ENCODE measurements at regions not wholly inside any gene's neighbourhood (a gene's known extent, or its start where the extent isn't known, plus 50 kb on each side); places are given as distances from the start of the nearest gene placed in this dataset.

GRCh38 chr2:236765478-236765877 is 195.9 kb downstream of the ACKR3 start:
- no peak for TF ChIP-seq CTCF (IDR thresholded peaks at IDR 0.05; ENCODE audit: low read depth, low read length, missing control alignments)
- H3K4me3 ChIP-seq (ENCODE audit: low read depth, low read length): no peak overlapping the region
- DNase-seq (ENCODE audit: low read depth): no peak

GRCh38 chr2:236766850-236767249 is 197.2 kb downstream of the ACKR3 start:
- H3K4me3 ChIP-seq (ENCODE audit: low read depth, low read length): no peak overlapping the region
- no peak for DNase-seq (ENCODE audit: low read depth)
- no peak for TF ChIP-seq CTCF (IDR thresholded peaks at IDR 0.05; ENCODE audit: low read depth, low read length, missing control alignments)

GRCh38 chr2:236767941-236768340 is 198.3 kb downstream of the ACKR3 start:
- no peak overlapping the region for H3K4me3 ChIP-seq (ENCODE audit: low read depth, low read length)
- DNase-seq (ENCODE audit: low read depth): no peak
- TF ChIP-seq CTCF (IDR thresholded peaks at IDR 0.05; ENCODE audit: low read depth, low read length, missing control alignments): no peak

GRCh38 chr2:236768393-236769140 is 198.9 kb downstream of the ACKR3 start:
- TF ChIP-seq CTCF (IDR thresholded peaks at IDR 0.05; ENCODE audit: low read depth, low read length, missing control alignments): no peak
- DNase-seq (ENCODE audit: low read depth): no peak
- no peak overlapping the region for H3K4me3 ChIP-seq (ENCODE audit: low read depth, low read length)

GRCh38 chr2:236769981-236770671 is 200.5 kb downstream of the ACKR3 start:
- TF ChIP-seq CTCF (IDR thresholded peaks at IDR 0.05; ENCODE audit: low read depth, low read length, missing control alignments): no peak
- no peak for DNase-seq (ENCODE audit: low read depth)

GRCh38 chr2:236772220-236772837 is 202.7 kb downstream of the ACKR3 start:
- no peak for DNase-seq (ENCODE audit: low read depth)
- H3K4me3 ChIP-seq (ENCODE audit: low read depth, low read length): no peak overlapping the region
- TF ChIP-seq CTCF (IDR thresholded peaks at IDR 0.05; ENCODE audit: low read depth, low read length, missing control alignments): no peak

More at GRCh38 chr2:236769981-236770671, 200.5 kb downstream of the ACKR3 start:
- H3K4me3 ChIP-seq (ENCODE audit: low read depth, low read length): no peak overlapping the region

Measured in GM12864 (cell line).